Erythroblast (primary cell): ENCODE measurements at regions not wholly inside any gene's neighbourhood (a gene's known extent, or its start where the extent isn't known, plus 50 kb on each side); places are given as distances from the start of the nearest gene placed in this dataset.

ENCODE experiments used
- GATA1 ChIP-seq: IDR thresholded peaks from 2 replicates; pipeline ENCODE4 v1.6.1; 2011; ENCODE audit warnings: low read depth, mild to moderate bottlenecking, control low read depth, low read length, moderate library complexity
- POLR2A ChIP-seq: IDR thresholded peaks from 2 replicates; pipeline ENCODE4 v1.6.1; 2011; ENCODE audit warnings: mild to moderate bottlenecking, low read length

- no peak for TF ChIP-seq POLR2A
- no peak for TF ChIP-seq GATA1
These were observed 206.6 kb downstream of the DLL1 start for GRCh38 chr6:170084166-170084730.
